ENCODE measurements at regions not wholly inside any gene's neighbourhood (a gene's known extent, or its start where the extent isn't known, plus 50 kb on each side); places are given as distances from the start of the nearest gene placed in this dataset.
"Not testable (repeated sequence)": the region's sequence is repeated elsewhere in the genome, so short reads cannot be mapped to it uniquely, and the experiment has no call there.

GRCh38 chr9:29939559-29939958, 2366.3 kb upstream of the C9orf72 start:
- no peak for FAIRE-seq

- FAIRE-seq = no peak
Measured at GRCh38 chr9:29945012-29945411, 2371.7 kb upstream of the C9orf72 start.

GRCh38 chr9:29958469-29958868, 2385.2 kb upstream of the C9orf72 start:
- no peak for FAIRE-seq

GRCh38 chr9:29965834-29966233, 2392.6 kb upstream of the C9orf72 start:
- FAIRE-seq = no peak

GRCh38 chr9:29966247-29966646, 2393.0 kb upstream of the C9orf72 start:
- FAIRE-seq = no peak

GRCh38 chr9:29968831-29969230, 2395.6 kb upstream of the C9orf72 start:
- FAIRE-seq = no peak

GRCh38 chr9:29969408-29969807, 2396.1 kb upstream of the C9orf72 start:
- no peak for FAIRE-seq

GRCh38 chr9:29969856-29970647, 2396.8 kb upstream of the C9orf72 start:
- FAIRE-seq = no peak

GRCh38 chr9:29974197-29974596, 2400.9 kb upstream of the C9orf72 start:
- no peak for FAIRE-seq

GRCh38 chr9:29976981-29977380, 2403.7 kb upstream of the C9orf72 start:
- FAIRE-seq = no peak

- FAIRE-seq = no peak
Measured at GRCh38 chr9:29981013-29981412, 2403.4 kb upstream of the ACO1 start.

GRCh38 chr9:29999645-30000044, 2384.8 kb upstream of the ACO1 start:
- no peak for FAIRE-seq

GRCh38 chr9:30010691-30011090, 2373.8 kb upstream of the ACO1 start:
- FAIRE-seq = no peak

GRCh38 chr9:30012622-30013021, 2371.8 kb upstream of the ACO1 start:
- FAIRE-seq = peak; percentile 62

- no peak for FAIRE-seq
Measured at GRCh38 chr9:30015073-30015472, 2369.4 kb upstream of the ACO1 start.

GRCh38 chr9:30020161-30020560, 2364.3 kb upstream of the ACO1 start:
- FAIRE-seq = no peak

GRCh38 chr9:30035761-30036160, 2348.7 kb upstream of the ACO1 start:
- no peak for FAIRE-seq

GRCh38 chr9:30036558-30036957, 2347.9 kb upstream of the ACO1 start:
- no peak for FAIRE-seq

GRCh38 chr9:30039712-30040111, 2344.7 kb upstream of the ACO1 start:
- no peak for FAIRE-seq

- FAIRE-seq = no peak
Measured at GRCh38 chr9:30048396-30048795, 2336.0 kb upstream of the ACO1 start.

GRCh38 chr9:30058463-30058862, 2326.0 kb upstream of the ACO1 start:
- no peak for FAIRE-seq

GRCh38 chr9:30060976-30061375, 2323.5 kb upstream of the ACO1 start:
- no peak for FAIRE-seq

- FAIRE-seq = no peak
Measured at GRCh38 chr9:30065888-30066287, 2318.6 kb upstream of the ACO1 start.

- FAIRE-seq = not testable (repeated sequence)
Measured at GRCh38 chr9:30069236-30069635, 2315.2 kb upstream of the ACO1 start.

GRCh38 chr9:30075022-30075421, 2309.4 kb upstream of the ACO1 start:
- FAIRE-seq = no peak
